ENCODE measurements at regions not wholly inside any gene's neighbourhood (a gene's known extent, or its start where the extent isn't known, plus 50 kb on each side); places are given as distances from the start of the nearest gene placed in this dataset.

DNA sequence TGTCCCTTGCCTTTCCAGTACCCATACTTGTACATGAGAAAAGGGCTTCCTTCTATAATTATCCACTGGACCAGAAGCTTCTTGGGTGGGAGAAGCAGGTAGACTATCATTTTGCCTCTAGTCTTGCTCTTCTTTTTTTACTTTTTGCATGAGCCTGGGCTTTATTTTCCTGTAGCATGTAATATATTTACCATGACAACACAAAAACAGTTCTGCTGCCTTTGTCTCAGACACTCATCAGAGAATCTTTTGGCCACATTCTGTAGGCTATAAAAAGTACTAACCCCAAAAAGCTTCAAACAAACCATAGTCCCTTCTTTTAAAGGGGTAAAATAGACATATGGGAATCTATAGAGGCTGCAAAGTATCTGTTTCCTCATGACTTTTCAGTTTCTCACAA lies 339.2 kb upstream of the PIK3R1 start:
- no peak overlapping the region for H3K27ac ChIP-seq (ENCODE audit: extremely low read depth, low read depth, low read length)
- no peak for TF ChIP-seq HOXC10 (CRISPR knock-in tag; IDR thresholded peaks at IDR 0.05)
- no peak for TF ChIP-seq MEIS1 (CRISPR knock-in tag; IDR thresholded peaks at IDR 0.05; ENCODE audit: borderline replicate concordance)
- no peak for TF ChIP-seq ZNF114 (tag by site-specific recombination; IDR thresholded peaks at IDR 0.05)
- TF ChIP-seq, protein P1, sequence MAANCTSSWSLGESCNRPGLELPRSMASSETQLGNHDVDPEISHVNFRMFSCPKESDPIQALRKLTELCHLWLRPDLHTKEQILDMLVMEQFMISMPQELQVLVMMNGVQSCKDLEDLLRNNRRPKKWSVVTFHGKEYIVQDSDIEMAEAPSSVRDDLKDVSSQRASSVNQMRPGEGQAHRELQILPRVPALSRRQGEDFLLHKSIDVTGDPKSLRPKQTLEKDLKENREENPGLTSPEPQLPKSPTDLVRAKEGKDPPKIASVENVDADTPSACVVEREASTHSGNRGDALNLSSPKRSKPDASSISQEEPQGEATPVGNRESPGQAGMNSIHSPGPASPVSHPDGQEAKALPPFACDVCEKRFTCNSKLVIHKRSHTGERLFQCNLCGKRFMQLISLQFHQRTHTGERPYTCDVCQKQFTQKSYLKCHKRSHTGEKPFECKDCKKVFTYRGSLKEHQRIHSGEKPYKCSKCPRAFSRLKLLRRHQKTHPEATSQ (tag by site-specific recombination; IDR thresholded peaks at IDR 0.05) = no peak
- no peak for TF ChIP-seq ZNF785 (tag by site-specific recombination; IDR thresholded peaks at IDR 0.05)
- no peak for TF ChIP-seq ZNF791 (tag by site-specific recombination; IDR thresholded peaks at IDR 0.05)
- TF ChIP-seq OSR2 (tag by site-specific recombination; IDR thresholded peaks at IDR 0.05) = no peak
- no peak for TF ChIP-seq HOXD13 (CRISPR knock-in tag; IDR thresholded peaks at IDR 0.05; ENCODE audit: borderline replicate concordance)
- TF ChIP-seq ZNF701 (tag by site-specific recombination; IDR thresholded peaks at IDR 0.05) = no peak
- TF ChIP-seq ZFP3 (tag by site-specific recombination; IDR thresholded peaks at IDR 0.05; ENCODE audit: low read depth) = no peak
- TF ChIP-seq, protein P2, sequence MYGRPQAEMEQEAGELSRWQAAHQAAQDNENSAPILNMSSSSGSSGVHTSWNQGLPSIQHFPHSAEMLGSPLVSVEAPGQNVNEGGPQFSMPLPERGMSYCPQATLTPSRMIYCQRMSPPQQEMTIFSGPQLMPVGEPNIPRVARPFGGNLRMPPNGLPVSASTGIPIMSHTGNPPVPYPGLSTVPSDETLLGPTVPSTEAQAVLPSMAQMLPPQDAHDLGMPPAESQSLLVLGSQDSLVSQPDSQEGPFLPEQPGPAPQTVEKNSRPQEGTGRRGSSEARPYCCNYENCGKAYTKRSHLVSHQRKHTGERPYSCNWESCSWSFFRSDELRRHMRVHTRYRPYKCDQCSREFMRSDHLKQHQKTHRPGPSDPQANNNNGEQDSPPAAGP (tag by site-specific recombination; IDR thresholded peaks at IDR 0.05) = no peak
- no peak for TF ChIP-seq ZNF571 (tag by site-specific recombination; IDR thresholded peaks at IDR 0.05)
- TF ChIP-seq IKZF3 (tag by site-specific recombination; IDR thresholded peaks at IDR 0.05) = no peak
- TF ChIP-seq ZNF555 (tag by site-specific recombination; conservative IDR thresholded peaks at IDR 0.05) = no peak
- TF ChIP-seq, protein P3, sequence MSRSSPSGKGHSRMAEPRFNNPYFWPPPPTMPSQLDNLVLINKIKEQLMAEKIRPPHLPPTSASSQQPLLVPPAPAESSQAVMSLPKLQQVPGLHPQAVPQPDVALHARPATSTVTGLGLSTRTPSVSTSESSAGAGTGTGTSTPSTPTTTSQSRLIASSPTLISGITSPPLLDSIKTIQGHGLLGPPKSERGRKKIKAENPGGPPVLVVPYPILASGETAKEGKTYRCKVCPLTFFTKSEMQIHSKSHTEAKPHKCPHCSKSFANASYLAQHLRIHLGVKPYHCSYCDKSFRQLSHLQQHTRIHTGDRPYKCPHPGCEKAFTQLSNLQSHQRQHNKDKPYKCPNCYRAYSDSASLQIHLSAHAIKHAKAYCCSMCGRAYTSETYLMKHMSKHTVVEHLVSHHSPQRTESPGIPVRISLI (tag by site-specific recombination; IDR thresholded peaks at IDR 0.05) = no peak
- no peak for TF ChIP-seq ZBTB8A (tag by site-specific recombination; IDR thresholded peaks at IDR 0.05)
- no peak for TF ChIP-seq ZFP41 (tag by site-specific recombination; IDR thresholded peaks at IDR 0.05; ENCODE audit: borderline replicate concordance)
- TF ChIP-seq, protein P4, sequence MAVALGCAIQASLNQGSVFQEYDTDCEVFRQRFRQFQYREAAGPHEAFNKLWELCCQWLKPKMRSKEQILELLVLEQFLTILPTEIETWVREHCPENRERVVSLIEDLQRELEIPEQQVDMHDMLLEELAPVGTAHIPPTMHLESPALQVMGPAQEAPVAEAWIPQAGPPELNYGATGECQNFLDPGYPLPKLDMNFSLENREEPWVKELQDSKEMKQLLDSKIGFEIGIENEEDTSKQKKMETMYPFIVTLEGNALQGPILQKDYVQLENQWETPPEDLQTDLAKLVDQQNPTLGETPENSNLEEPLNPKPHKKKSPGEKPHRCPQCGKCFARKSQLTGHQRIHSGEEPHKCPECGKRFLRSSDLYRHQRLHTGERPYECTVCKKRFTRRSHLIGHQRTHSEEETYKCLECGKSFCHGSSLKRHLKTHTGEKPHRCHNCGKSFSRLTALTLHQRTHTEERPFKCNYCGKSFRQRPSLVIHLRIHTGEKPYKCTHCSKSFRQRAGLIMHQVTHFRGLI (tag by site-specific recombination; IDR thresholded peaks at IDR 0.05) = no peak
- TF ChIP-seq ZBTB21 (tag by site-specific recombination; IDR thresholded peaks at IDR 0.05) = no peak
- no peaks in the 10 kb centered on the region for H3K36me3 ChIP-seq (ENCODE audit: control insufficient read depth in 2 of 2, insufficient read depth in 1 of 2, low read length in 2 of 2)
- POLR2A ChIA-PET = no interaction called here
- H3K9me3 ChIP-seq (ENCODE audit: control insufficient read depth, insufficient read depth, low read depth, low read length) = no peaks in the 10 kb centered on the region
- peaks cover 13% of the 10 kb centered on the region for H3K4me1 ChIP-seq (ENCODE audit: control insufficient read depth, insufficient read depth, low read length)
- CTCF ChIA-PET = no interaction called here
- H3K4me3 ChIP-seq (ENCODE audit: low read depth, low read length) = no peak overlapping the region

GRCh38 chr5:67875601-67876000 lies 340.0 kb upstream of the PIK3R1 start:
- Histone ChIP-seq H3K4me3 (ENCODE audit: low read depth, low read length) (no peak overlapping the region), H3K27ac (ENCODE audit: extremely low read depth, low read depth, low read length) (no peak overlapping the region), H3K4me1 (ENCODE audit: control insufficient read depth, insufficient read depth, low read length) (peaks cover 12% of the 10 kb centered on the region), H3K36me3 (ENCODE audit: control insufficient read depth in 2 of 2, insufficient read depth in 1 of 2, low read length in 2 of 2) (no peaks in the 10 kb centered on the region), H3K9me3 (ENCODE audit: control insufficient read depth, insufficient read depth, low read depth, low read length) (no peaks in the 10 kb centered on the region)
- ChIA-PET POLR2A (interaction anchor here (0.6 kb wide), 2 partner anchors 405 to 565 kb away, joined by 3 to 6 read pairs; no protein-coding TSS in a partner anchor), CTCF (no interaction called here)
- TF ChIP-seq ZNF292 (tag by site-specific recombination; IDR thresholded peaks at IDR 0.05; ENCODE audit: borderline replicate concordance, low read depth) (no peak), TSHZ1 (tag by site-specific recombination; IDR thresholded peaks at IDR 0.05; ENCODE audit: borderline replicate concordance) (no peak), ZNF132 (tag by site-specific recombination; IDR thresholded peaks at IDR 0.05; ENCODE audit: borderline replicate concordance) (no peak), ZNF629 (tag by site-specific recombination; IDR thresholded peaks at IDR 0.05) (no peak), ZNF274 (IDR thresholded peaks at IDR 0.05; ENCODE audit: low read length) (no peak), ZNF274 (tag by site-specific recombination; IDR thresholded peaks at IDR 0.05; ENCODE audit: borderline replicate concordance) (no peak), BCL6B (tag by site-specific recombination; IDR thresholded peaks at IDR 0.05) (no peak), ZNF155 (tag by site-specific recombination; IDR thresholded peaks at IDR 0.05) (no peak), SP7 (tag by site-specific recombination; IDR thresholded peaks at IDR 0.05) (no peak), OSR2 (tag by site-specific recombination; IDR thresholded peaks at IDR 0.05) (no peak)

Measured in HEK293 (cell line).